Limb (tissue), 2 donors: ENCODE measurements at regions not wholly inside any gene's neighbourhood (a gene's known extent, or its start where the extent isn't known, plus 50 kb on each side); places are given as distances from the start of the nearest gene placed in this dataset.
"Not testable (repeated sequence)": the region's sequence is repeated elsewhere in the genome, so short reads cannot be mapped to it uniquely, and the experiment has no call there.

ENCODE experiments used
- DNase-seq, 2 donors: peaks; one replicate each; pipeline ENCODE4 v3.0.0-alpha.2; 2016; ENCODE audit errors: extremely low spot score in 2 of 2

GRCh38 chr6:166806217-166806838 lies 150.0 kb downstream of the RNASET2 start:
- DNase-seq = no peak

GRCh38 chr6:166803471-166803870 lies 152.9 kb downstream of the RNASET2 start:
- no peak for DNase-seq

DNA sequence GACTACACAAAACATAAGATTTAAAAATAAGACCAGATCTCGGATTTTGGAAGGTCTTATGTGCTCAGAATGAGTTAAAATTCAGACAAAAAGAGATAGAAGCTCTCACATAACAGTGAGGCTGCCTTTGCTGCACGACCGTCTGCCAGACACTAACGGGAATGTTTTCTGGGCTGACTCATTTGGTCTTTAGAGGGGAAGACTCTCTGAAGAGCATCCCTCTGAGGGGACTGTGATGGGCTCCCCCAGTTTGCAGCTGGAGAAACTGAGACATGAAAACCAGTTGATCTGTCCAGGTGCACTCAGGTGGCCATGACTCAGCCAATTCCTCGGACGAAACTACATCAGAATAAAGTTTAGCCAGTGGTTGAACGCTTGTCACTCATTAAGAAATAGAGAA lies 153.9 kb downstream of the RNASET2 start:
- DNase-seq = no peak

- DNase-seq = no peak
These were observed 156.2 kb downstream of the RNASET2 start for GRCh38 chr6:166800137-166800536.

DNA sequence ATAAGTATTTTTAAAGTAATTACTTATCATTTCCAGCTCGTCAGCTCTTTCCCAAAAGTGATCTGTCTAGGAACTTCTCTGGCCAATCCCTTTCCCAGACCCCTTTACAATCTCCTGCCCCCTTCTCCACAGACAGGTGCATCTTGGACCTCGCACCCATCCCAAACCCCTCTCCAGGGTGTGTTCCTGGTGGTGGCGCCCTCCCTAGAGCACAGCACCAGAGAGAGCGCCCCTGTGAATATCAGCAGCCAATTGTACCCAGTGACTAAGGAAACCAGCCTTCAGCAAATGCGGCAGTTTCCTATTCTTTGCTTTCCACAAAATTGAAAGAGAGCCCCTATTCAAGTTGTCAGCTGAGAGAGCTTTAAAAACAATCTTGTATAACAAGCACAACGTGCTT lies 157.7 kb downstream of the RNASET2 start:
- no peak for DNase-seq

- DNase-seq = no peak
These were observed 159.7 kb downstream of the RNASET2 start for GRCh38 chr6:166796610-166797009.

DNA sequence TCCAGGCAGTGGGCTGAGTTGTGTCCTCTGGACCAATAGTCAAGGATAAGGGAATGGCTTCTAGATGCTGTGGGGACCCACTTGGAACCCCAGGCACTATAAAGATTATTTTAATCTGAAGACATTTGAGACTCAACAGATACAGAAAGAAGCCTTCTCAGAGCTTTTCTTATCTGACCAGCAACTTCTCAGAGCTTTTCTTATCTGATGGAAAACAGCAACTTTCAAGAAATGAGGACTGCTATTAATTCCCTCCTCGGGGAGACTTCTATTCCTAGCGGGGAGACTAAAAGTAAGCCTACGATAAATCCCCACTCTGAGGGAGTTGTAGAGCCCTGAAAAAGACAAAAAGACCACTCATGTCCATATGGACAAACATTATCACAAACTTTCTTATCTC lies 160.5 kb downstream of the RNASET2 start:
- DNase-seq = no peak

GRCh38 chr6:166790808-166791207 lies 163.8 kb upstream of the RPS6KA2 start:
- DNase-seq = not testable (repeated sequence)

DNA sequence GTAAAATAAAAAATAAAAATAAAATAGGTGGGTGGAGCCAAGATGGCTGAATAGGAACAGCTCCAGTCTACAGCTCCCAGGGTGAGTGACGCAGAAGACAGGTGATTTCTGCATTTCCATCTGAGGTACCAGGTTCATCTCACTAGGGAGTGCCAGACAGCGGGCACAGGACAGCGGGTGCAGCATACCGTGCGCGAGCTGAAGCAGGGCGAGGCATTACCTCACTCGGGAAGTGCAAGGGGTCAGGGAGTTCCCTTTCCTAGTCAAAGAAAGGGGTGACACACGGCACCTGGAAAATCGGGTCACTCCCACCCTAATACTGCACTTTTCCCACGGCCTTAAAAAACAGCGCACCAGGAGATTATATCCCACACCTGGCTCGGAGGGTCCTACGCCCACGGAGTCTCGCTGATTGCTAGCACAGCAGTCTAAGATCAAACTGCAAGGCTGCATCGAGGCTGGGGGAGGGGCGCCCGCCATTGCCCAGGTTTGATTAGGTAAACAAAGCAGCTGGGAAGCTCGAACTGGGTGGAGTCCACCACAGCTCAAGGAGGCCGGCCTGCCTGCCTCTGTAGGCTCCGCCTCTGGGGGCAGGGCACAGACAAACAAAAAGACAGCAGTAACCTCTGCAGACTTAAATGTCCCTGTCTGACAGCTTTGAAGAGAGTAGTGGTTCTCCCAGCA lies 161.9 kb upstream of the RPS6KA2 start:
- DNase-seq = not testable (repeated sequence)

GRCh38 chr6:166786704-166787293 lies 159.7 kb upstream of the RPS6KA2 start:
- DNase-seq = peak in 1 of 2 donors; percentile 71

- no peak for DNase-seq
These were observed 158.1 kb upstream of the RPS6KA2 start for GRCh38 chr6:166785131-166785530.

DNA sequence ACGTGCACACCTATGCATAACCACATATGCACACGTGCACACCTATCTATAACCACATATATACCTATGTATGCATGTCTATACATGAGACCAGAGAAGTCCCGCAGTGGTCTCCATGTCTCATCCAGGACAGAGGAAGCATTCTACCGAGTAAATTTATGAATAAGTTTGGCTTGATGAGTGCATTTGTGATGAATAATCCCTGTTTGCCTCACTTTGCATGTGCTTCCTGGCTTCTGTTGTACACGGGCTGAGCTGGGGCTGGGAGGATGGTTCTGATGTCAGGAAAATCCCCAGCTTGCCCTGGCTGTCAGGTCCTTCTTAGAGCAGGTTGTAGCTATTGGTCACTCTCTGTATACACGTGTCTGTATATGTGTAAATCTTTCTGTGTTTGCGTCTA lies 157.6 kb upstream of the RPS6KA2 start:
- no peak for DNase-seq

GRCh38 chr6:166782520-166782919 lies 155.5 kb upstream of the RPS6KA2 start:
- DNase-seq = no peak

- DNase-seq = no peak
These were observed 154.3 kb upstream of the RPS6KA2 start for GRCh38 chr6:166781331-166781730.

DNA sequence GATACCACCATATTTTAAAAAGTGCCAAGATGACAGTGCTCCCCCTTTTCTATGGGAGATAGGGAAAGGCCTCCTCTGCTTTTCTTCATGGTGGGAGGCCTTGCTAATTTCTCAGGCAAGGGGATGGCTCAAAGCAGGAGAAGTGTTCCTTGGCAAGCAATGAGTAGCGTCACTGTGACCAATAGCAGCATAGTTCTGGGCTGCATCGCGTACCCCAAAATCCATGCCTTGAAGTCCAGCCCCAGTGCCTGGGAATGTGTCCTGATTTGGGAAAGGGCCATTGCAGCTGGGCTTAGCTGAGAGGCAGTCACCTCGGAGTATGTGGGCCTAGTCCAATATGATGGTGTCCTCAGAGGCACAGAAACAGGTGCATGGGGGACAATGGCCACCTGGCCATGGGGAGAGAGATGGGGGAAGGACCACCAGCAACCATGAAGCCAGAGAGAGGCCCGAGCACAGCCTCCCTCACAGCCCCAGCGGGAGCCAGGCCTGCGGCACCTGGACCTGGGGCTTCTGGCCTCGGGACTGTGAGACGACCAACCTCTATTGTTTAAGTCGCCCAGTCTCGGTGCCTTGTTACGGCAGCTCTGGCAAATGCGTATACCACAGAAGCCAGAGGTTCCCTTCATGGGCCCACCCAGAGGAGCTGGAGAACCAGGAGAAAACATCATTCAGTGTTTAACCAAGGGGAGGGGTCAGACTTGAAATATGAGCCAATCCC lies 153.1 kb upstream of the RPS6KA2 start:
- DNase-seq = no peak

DNA sequence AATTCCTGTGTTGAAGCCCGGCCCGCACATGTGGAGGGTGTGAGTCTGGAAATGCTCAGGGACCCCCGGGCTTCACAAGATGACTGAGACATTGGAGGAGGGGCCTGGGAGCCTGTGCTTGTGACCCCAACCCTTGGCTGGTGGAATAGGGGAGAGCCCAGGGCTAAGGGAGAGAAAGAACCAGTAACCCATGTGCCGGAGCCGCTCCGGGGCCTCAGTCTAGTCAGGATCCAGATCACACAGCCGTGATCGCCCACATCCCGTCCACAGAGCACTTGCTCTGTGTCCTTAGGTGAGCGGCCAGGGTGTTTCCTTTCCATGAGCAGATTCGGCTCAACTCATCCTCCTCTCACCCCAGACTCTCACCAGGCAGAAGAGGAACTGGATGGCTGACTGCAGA lies 152.3 kb upstream of the RPS6KA2 start:
- no peak for DNase-seq

DNA sequence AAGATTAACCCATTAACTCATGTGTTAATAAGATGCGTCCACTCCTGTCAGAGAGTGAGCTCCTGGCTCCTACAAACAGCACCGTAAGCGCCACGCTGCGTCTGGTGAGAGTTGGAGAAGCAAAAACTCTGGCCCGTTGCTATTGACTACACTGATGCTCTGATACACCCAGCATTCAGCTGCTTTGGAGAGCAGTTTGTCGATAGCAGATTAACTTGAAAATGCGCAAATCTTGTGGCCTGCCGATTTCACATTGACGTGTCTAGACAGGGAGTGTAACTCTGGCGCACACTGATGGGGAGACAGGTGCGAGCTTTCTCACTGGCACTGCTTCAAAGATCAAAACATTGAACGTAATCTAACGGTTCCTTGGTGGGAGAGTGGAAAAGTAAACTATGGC lies 151.7 kb upstream of the RPS6KA2 start:
- peak in 1 of 2 donors; percentile 12 for DNase-seq

GRCh38 chr6:166778046-166778445 lies 151.0 kb upstream of the RPS6KA2 start:
- DNase-seq = no peak

- DNase-seq = peak in 1 of 2 donors; percentile 14
These were observed 150.1 kb upstream of the RPS6KA2 start for GRCh38 chr6:166777096-166777630.

GRCh38 chr6:166776571-166776970 lies 149.5 kb upstream of the RPS6KA2 start:
- peak in 1 of 2 donors; percentile 4 for DNase-seq

DNA sequence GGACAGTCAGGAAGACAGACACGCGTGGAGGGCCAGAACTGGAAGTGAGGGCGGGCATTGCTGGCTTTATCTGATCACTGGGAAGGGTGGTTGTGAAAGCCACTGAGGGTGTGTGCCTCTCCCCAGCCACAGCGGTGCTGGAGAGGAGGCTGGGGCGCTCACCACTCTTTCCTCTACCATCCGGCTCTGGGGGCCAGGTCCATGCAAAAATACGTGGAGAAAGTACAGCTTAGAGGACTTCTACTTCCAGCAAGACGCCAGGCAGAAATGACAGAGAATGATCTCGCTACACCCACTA lies 148.8 kb upstream of the RPS6KA2 start:
- DNase-seq = no peak
